ENCODE measurements at regions not wholly inside any gene's neighbourhood (a gene's known extent, or its start where the extent isn't known, plus 50 kb on each side); places are given as distances from the start of the nearest gene placed in this dataset.

DNA sequence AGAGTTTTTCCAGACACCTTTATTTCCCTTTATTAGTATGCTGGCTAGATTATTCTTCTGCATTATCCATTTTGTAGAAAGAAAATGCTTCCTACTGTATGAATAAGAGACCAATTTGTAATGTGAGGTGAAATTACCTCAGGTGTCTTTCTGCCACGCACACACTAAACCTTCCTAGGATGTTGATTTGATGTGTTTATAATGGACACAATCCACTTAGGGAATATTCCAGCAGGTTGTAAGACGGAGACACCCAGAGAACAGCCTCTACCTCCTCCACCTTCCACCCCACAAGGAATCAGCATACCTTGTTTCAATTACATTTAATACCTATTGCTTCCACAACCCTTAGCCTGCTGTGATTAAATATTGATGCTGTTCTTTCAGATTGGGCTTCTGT lies 379.1 kb upstream of the KIRREL3 start:
- TF ChIP-seq RCOR1 (IDR thresholded peaks at IDR 0.05; ENCODE audit: low read depth, low read length) (no peak), POLR2A (IDR thresholded peaks at IDR 0.05; ENCODE audit: low read length) (no peak), MAFK (IDR thresholded peaks at IDR 0.05; ENCODE audit: partially characterized antibody) (no peak), E2F6 (IDR thresholded peaks at IDR 0.05; ENCODE audit: borderline replicate concordance, low read depth) (no peak), ZNF302 (CRISPR knock-in tag; IDR thresholded peaks at IDR 0.05) (no peak)
